Karpas-422 (cell line): ENCODE measurements at regions not wholly inside any gene's neighbourhood (a gene's known extent, or its start where the extent isn't known, plus 50 kb on each side); places are given as distances from the start of the nearest gene placed in this dataset.

Experiments
- DNase-seq: peaks from one replicate; pipeline ENCODE4 v3.0.0-alpha.2; 2015
- H2AFZ ChIP-seq: fragments of 200-600 bp; sonication (generic); 2 replicates; pipeline ENCODE4 v1.6.1; 2014; ENCODE audit warnings: antibody characterized with exemption, low read length, mixed read lengths
- H3K27ac ChIP-seq: fragments of 200-600 bp; sonication (generic); 2 replicates; pipeline ENCODE4 v1.5.1; 2014; ENCODE audit warnings: mild to moderate bottlenecking, low read length, moderate library complexity
- H3K27me3 ChIP-seq: fragments of 200-600 bp; sonication (generic); 2 replicates; pipeline ENCODE4 v1.6.1; 2014; ENCODE audit warnings: low read length, mixed read lengths
- H3K36me3 ChIP-seq: fragments of 200-600 bp; sonication (generic); 2 replicates; pipeline ENCODE4 v1.6.1; 2014; ENCODE audit warnings: low read length, mixed read lengths; ENCODE audit not compliant: insufficient read depth
- H3K4me1 ChIP-seq: fragments of 200-600 bp; sonication (generic); 2 replicates; pipeline ENCODE4 v1.6.1; 2014; ENCODE audit warnings: mild to moderate bottlenecking, low read length, mixed read lengths
- H3K4me2 ChIP-seq: fragments of 200-600 bp; sonication (generic); 2 replicates; pipeline ENCODE4 v1.6.1; 2014; ENCODE audit warnings: low read length, low read depth, mild to moderate bottlenecking; ENCODE audit not compliant: poor library complexity, severe bottlenecking
- H3K4me3 ChIP-seq: fragments of 200-600 bp; sonication (generic); 2 replicates; pipeline ENCODE4 v1.5.1; 2014; ENCODE audit warnings: mild to moderate bottlenecking, antibody characterized with exemption, low read length, mixed read lengths
- H3K79me2 ChIP-seq: fragments of 200-600 bp; sonication (generic); 2 replicates; pipeline ENCODE4 v1.6.1; 2014; ENCODE audit warnings: mild to moderate bottlenecking, low read length, mixed read lengths
- H3K9ac ChIP-seq: fragments of 200-600 bp; sonication (generic); 2 replicates; pipeline ENCODE4 v1.6.0; 2014; ENCODE audit warnings: low read length
- H3K9me2 ChIP-seq: fragments of 200-600 bp; sonication (generic), shearing (Covaris generic); replicated peaks from 2 replicates; pipeline ENCODE4 v1.6.0; 2014; ENCODE audit warnings: mild to moderate bottlenecking, low read length, moderate library complexity; ENCODE audit not compliant: insufficient read depth
- H3K9me3 ChIP-seq: fragments of 300-700, 200-600 bp; sonication (generic); 2 replicates; pipeline ENCODE4 v1.6.1; 2014; ENCODE audit warnings: low read length, mixed read lengths
- H4K20me1 ChIP-seq: fragments of 200-600 bp; sonication (generic); 2 replicates; pipeline ENCODE4 v1.6.1; 2014; ENCODE audit warnings: mild to moderate bottlenecking, antibody characterized with exemption, low read length, low read depth; ENCODE audit not compliant: insufficient read depth

GRCh38 chr5:85132269-85132668 is 747.6 kb upstream of the EDIL3 start:
- Histone ChIP-seq H3K4me2 (no peak overlapping the region), H3K36me3 (no peaks in the 10 kb centered on the region), H3K4me1 (no peaks in the 10 kb centered on the region), H3K4me3 (no peak overlapping the region), H3K9me2 (no peaks in the 10 kb centered on the region), H3K27me3 (no peaks in the 10 kb centered on the region), H3K79me2 (no peaks in the 10 kb centered on the region), H3K9ac (no peak overlapping the region), H2AFZ (no peak overlapping the region), H4K20me1 (no peaks in the 10 kb centered on the region), H3K9me3 (peaks cover 22% of the 10 kb centered on the region; the same call in 1 of the 2 replicates), H3K27ac (no peak overlapping the region)
- DNase-seq = no peak

GRCh38 chr5:85140471-85140870 is 755.8 kb upstream of the EDIL3 start:
- no peak for DNase-seq
- Histone ChIP-seq H3K9me3 (peaks cover 14% of the 10 kb centered on the region), H3K27ac (no peak overlapping the region)

GRCh38 chr5:85143138-85143537 is 758.5 kb upstream of the EDIL3 start:
- H3K4me1 ChIP-seq = no peaks in the 10 kb centered on the region
- H3K4me3 ChIP-seq = no peak overlapping the region
- no peaks in the 10 kb centered on the region for H3K27me3 ChIP-seq
- no peaks in the 10 kb centered on the region for H3K79me2 ChIP-seq
- no peak overlapping the region for H3K27ac ChIP-seq
- no peaks in the 10 kb centered on the region for H3K36me3 ChIP-seq
- no peak overlapping the region for H2AFZ ChIP-seq
- H3K9me3 ChIP-seq = peaks cover 12% of the 10 kb centered on the region
- no peaks in the 10 kb centered on the region for H4K20me1 ChIP-seq
- no peaks in the 10 kb centered on the region for H3K9me2 ChIP-seq
- no peak for DNase-seq
- H3K9ac ChIP-seq = no peak overlapping the region
- H3K4me2 ChIP-seq = no peak overlapping the region

More at GRCh38 chr5:85140471-85140870, 755.8 kb upstream of the EDIL3 start:
- Histone ChIP-seq H4K20me1 (no peaks in the 10 kb centered on the region), H3K4me2 (no peak overlapping the region), H3K4me1 (no peaks in the 10 kb centered on the region), H3K9me2 (no peaks in the 10 kb centered on the region), H2AFZ (no peak overlapping the region), H3K36me3 (no peaks in the 10 kb centered on the region), H3K27me3 (no peaks in the 10 kb centered on the region), H3K4me3 (no peak overlapping the region), H3K79me2 (no peaks in the 10 kb centered on the region), H3K9ac (no peak overlapping the region)

GRCh38 chr5:85148701-85149100 is 764.0 kb upstream of the EDIL3 start:
- Histone ChIP-seq H3K27me3 (no peaks in the 10 kb centered on the region), H2AFZ (no peak overlapping the region), H3K4me3 (no peak overlapping the region), H3K36me3 (no peaks in the 10 kb centered on the region), H3K27ac (no peak overlapping the region), H3K79me2 (no peaks in the 10 kb centered on the region), H3K9me3 (peaks cover 7% of the 10 kb centered on the region; the same call in 1 of the 2 replicates), H4K20me1 (no peaks in the 10 kb centered on the region), H3K9me2 (no peaks in the 10 kb centered on the region; the same call in 1 of the 2 replicates), H3K4me1 (no peaks in the 10 kb centered on the region), H3K9ac (no peak overlapping the region), H3K4me2 (no peak overlapping the region)
- DNase-seq = no peak

- DNase-seq = no peak
- Histone ChIP-seq H3K36me3 (no peaks in the 10 kb centered on the region), H3K9me2 (no peaks in the 10 kb centered on the region), H3K4me3 (no peak overlapping the region), H3K4me1 (no peaks in the 10 kb centered on the region), H4K20me1 (no peaks in the 10 kb centered on the region), H2AFZ (no peak overlapping the region), H3K9ac (no peak overlapping the region), H3K4me2 (no peak overlapping the region), H3K27ac (no peak overlapping the region), H3K9me3 (peaks cover 9% of the 10 kb centered on the region), H3K27me3 (no peaks in the 10 kb centered on the region), H3K79me2 (no peaks in the 10 kb centered on the region)
These were observed 774.7 kb upstream of the EDIL3 start for GRCh38 chr5:85159395-85159794.

- Histone ChIP-seq H3K9me3 (peaks cover 19% of the 10 kb centered on the region), H3K9me2 (no peaks in the 10 kb centered on the region), H3K4me1 (no peaks in the 10 kb centered on the region), H3K79me2 (no peaks in the 10 kb centered on the region), H3K9ac (no peak overlapping the region), H3K36me3 (no peaks in the 10 kb centered on the region), H4K20me1 (no peaks in the 10 kb centered on the region), H3K4me3 (no peak overlapping the region), H2AFZ (no peak overlapping the region), H3K27me3 (no peaks in the 10 kb centered on the region), H3K4me2 (no peak overlapping the region), H3K27ac (no peak overlapping the region)
- no peak for DNase-seq
These were observed 783.8 kb upstream of the EDIL3 start for GRCh38 chr5:85168474-85168873.

- no peak for DNase-seq
- H3K4me3 ChIP-seq = no peak overlapping the region
These were observed 785.5 kb upstream of the EDIL3 start for GRCh38 chr5:85170183-85170582.

GRCh38 chr5:85173469-85173868 is 788.8 kb upstream of the EDIL3 start:
- Histone ChIP-seq H2AFZ (no peak overlapping the region), H3K9me2 (no peaks in the 10 kb centered on the region)

More at GRCh38 chr5:85170183-85170582, 785.5 kb upstream of the EDIL3 start:
- Histone ChIP-seq H3K27ac (no peak overlapping the region), H3K36me3 (no peaks in the 10 kb centered on the region), H3K27me3 (no peaks in the 10 kb centered on the region), H3K9me3 (peaks cover 18% of the 10 kb centered on the region), H3K9me2 (no peaks in the 10 kb centered on the region), H3K9ac (no peak overlapping the region), H3K4me1 (no peaks in the 10 kb centered on the region), H3K4me2 (no peak overlapping the region), H2AFZ (no peak overlapping the region), H3K79me2 (no peaks in the 10 kb centered on the region), H4K20me1 (no peaks in the 10 kb centered on the region)

GRCh38 chr5:85182344-85182743 is 797.7 kb upstream of the EDIL3 start:
- no peaks in the 10 kb centered on the region for H3K36me3 ChIP-seq
- H3K4me2 ChIP-seq = no peak overlapping the region
- H4K20me1 ChIP-seq = no peaks in the 10 kb centered on the region
- H3K4me3 ChIP-seq = no peak overlapping the region
- no peaks in the 10 kb centered on the region for H3K27me3 ChIP-seq
- H2AFZ ChIP-seq = no peak overlapping the region
- H3K27ac ChIP-seq = no peak overlapping the region
- DNase-seq = no peak
- H3K9me2 ChIP-seq = 0 out of 2 replicates have a peak, but pooled peaks cover 5% of the 10 kb centered on the region
- H3K79me2 ChIP-seq = no peaks in the 10 kb centered on the region
- H3K4me1 ChIP-seq = no peaks in the 10 kb centered on the region
- H3K9me3 ChIP-seq = peaks cover 23% of the 10 kb centered on the region
- no peak overlapping the region for H3K9ac ChIP-seq

More at GRCh38 chr5:85173469-85173868, 788.8 kb upstream of the EDIL3 start:
- Histone ChIP-seq H3K4me3 (no peak overlapping the region), H3K9ac (no peak overlapping the region), H3K4me2 (no peak overlapping the region), H4K20me1 (no peaks in the 10 kb centered on the region), H3K36me3 (no peaks in the 10 kb centered on the region), H3K27me3 (no peaks in the 10 kb centered on the region), H3K79me2 (no peaks in the 10 kb centered on the region), H3K27ac (no peak overlapping the region), H3K4me1 (no peaks in the 10 kb centered on the region), H3K9me3 (peaks cover 19% of the 10 kb centered on the region)
- DNase-seq = no peak
